Forelimb muscle (tissue), 1 donor: ENCODE measurements at regions not wholly inside any gene's neighbourhood (a gene's known extent, or its start where the extent isn't known, plus 50 kb on each side); places are given as distances from the start of the nearest gene placed in this dataset.

Experiments used
- DNase-seq: peaks from one replicate; pipeline ENCODE4 v3.0.0-alpha.2; 2013; ENCODE audit warnings: low read depth

DNA sequence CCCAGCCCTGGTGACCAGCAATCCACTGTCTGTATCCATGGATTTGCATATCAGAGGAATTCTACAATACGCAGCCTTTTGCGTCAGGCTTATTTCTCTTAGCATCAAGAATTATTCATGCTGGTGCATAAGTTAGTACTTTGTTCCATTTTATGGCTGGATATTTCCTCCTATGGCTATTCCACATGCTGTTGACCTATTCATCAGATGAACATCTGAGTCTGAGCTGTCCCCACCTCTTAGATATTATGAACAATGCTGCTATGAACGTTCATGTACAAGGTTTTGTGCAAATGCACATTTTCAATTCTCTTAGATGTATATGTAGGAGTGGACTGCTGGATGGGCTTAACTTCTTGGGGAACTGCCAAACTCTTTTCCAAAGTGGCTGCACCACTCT is 79.0 kb upstream of the CST7 start:
- DNase-seq, result no peak

- DNase-seq, result no peak
Observed at GRCh38 chr20:24870881-24871280, 78.2 kb upstream of the CST7 start.

DNA sequence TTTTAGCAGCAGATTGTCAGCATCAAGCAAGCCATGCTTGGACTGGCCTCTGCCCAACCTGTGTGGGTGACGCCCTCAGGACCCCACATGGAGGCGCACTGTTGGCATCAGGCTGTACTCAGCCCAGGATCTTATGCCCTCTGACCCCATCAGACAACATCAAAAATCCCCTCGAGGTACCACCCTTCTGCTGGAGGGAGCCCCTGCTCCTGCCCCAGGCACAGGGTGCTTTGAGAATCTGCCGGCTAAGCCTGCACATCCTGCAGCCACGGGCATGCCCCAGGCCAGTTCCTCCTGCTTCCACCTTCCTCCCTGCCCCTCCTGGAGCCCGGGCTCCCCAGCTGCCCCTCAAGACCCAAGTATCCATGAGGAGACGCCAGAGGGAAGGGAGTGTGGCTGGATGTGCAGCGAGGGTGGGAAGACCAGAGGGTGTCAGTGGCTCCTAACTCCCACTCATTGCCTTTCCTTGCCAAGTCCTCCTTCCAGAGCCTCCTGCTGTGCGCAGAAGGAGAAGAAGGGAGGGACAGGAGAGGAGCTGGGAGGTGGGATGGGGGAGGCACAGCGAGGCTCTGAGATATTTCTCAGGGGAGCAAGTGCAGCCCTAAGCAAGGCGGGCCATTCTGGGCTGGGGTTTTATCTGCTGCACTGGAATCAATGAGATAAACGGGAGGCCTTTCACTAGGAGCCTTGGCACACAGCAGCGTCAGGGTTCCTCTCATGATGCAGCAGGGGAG is 77.4 kb upstream of the CST7 start:
- no peak for DNase-seq

GRCh38 chr20:24872291-24873024 is 76.6 kb upstream of the CST7 start:
- DNase-seq, result no peak

GRCh38 chr20:24873025-24873620 is 75.9 kb upstream of the CST7 start:
- DNase-seq, result no peak

DNA sequence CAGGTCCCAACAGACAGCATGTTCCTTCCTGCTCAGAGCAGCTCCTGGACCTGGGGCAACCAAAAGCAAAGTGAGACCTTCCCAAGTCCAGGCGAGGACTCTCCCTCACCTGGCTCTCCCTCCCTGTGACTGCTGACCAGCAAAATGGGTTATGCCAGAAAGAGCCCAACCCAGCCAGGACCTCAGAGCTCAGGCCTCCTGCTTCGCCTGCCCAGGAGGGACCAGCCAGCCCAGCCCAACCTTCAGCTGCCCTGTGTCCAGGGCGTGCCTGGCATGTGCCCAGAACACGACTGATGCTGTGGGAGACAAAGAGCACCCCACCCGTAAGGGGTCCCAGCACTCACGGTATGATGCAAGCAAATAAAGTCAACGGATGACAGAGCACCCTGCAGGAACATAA is 74.0 kb upstream of the CST7 start:
- DNase-seq, result no peak

DNA sequence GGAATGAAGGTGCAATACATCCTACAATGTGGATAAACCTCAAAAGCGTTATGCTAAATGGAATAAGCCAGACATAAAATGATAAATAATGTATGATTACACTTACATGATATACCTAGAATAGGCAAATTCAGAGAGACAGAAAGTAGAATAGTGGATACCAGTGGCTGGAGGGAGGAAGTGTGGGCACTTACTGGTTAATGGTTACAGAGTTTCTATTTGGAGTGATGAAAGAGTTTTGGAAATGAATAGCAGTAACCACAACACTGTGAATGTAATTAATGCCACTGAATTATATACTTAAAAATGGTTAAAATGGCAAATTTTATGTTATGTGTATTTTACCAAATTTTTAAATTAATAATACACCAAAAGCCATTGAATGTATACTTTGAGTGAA is 71.4 kb upstream of the CST7 start:
- DNase-seq, result no peak

- DNase-seq, result no peak
Observed at GRCh38 chr20:24878657-24879056, 70.4 kb upstream of the CST7 start.

DNA sequence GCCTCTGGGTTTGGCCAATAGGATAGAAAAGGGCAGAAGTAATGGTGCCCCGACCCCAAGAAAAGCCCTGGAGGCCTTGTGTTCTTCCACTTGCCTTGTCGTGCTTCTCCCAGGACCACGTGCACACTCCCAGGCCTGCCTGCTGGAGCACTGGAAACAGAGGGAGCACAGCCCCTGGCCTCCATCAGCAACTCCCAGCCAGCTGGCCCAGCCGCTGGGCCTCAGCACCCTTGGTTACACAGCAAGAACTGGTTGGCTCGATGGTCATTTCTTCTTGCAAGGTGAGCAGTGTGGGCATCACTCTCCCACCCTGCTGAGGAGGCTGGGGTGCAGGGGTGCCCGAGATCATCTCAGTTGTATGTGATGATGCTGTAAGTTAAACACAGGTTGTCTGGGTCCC is 69.2 kb upstream of the CST7 start:
- DNase-seq, result no peak

DNA sequence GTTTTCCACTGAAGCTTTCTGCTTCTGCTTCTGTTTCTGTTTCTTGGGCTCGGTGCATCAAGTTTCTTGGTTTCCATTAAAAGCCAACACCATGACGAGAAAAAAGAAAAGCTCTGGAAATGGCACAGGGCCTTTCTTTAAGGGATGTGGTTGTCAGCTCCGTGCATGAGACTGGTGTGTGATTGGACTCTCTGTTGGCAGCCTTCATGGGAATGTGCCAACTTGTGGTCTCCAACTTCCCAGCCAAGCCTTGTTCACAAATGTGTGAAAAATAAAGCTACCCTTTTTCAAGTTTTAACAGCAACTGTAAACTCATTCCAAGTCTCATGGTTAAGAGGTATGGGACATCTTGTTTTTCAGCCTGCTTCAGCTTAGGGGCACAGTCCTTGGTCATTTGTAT is 68.7 kb upstream of the CST7 start:
- no peak for DNase-seq

DNA sequence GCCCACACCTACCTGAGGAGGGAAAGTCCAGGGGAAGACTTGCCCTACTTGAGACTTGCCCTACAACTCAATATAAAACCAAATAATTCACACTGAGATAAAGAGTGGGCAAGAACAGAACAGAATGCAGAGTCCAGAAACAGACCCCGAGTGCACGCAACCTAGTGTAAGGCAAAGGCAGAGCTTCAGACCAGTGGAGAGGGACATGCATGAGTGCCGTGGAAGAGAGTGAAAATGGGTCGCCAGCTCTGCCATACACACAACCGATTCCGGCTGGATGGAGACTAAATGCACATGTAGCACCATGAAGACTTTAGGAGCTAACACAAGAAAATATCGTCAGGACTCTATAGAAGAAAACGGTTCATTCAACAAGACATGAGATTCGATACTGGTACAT is 58.8 kb upstream of the CST7 start:
- DNase-seq, result no peak

- DNase-seq, result no peak
Observed at GRCh38 chr20:24891546-24892393, 57.3 kb upstream of the CST7 start.

DNA sequence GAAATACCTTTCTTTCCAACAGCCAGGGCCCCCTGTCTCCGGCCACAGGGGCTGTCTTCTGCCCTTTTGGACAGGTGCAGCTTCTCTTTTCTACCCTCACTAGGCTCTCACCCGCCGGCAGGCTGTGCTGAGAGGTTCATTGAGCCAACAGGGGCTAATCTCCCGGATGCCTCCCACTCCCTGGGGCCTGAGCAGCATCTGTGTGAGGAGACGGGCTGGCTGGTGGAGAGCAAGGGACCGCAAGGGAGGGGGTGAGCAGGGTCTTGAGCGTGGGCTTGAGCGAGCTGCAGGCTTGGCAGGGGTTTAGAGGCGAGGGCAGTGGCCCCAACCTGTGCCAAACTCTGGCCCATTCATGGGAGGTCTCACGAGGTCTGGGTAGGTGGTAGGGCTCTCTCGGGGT is 56.5 kb upstream of the CST7 start:
- DNase-seq, result no peak

GRCh38 chr20:24892931-24893330 is 56.1 kb upstream of the CST7 start:
- DNase-seq, result no peak

DNA sequence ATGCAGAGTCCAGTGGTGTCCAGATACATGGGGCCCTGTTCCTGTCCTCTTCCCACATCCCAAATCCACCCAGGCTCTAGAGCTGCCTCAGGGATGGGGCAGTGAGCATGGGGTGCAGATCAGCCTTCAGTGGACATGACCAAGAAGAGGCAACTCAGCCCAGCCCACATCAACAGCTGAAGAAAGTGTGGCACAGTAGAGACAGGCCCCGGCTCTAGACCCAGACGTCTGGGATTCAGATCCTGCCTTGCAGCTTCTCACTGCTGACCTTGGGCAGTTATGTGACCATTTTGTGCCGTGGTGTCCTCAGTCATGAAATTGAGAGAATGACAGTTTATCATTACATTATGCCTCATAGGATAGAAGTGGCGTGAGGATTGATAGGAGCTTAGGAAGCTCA is 54.6 kb upstream of the CST7 start:
- no peak for DNase-seq

GRCh38 chr20:24894967-24895366 is 54.1 kb upstream of the CST7 start:
- no peak for DNase-seq

DNA sequence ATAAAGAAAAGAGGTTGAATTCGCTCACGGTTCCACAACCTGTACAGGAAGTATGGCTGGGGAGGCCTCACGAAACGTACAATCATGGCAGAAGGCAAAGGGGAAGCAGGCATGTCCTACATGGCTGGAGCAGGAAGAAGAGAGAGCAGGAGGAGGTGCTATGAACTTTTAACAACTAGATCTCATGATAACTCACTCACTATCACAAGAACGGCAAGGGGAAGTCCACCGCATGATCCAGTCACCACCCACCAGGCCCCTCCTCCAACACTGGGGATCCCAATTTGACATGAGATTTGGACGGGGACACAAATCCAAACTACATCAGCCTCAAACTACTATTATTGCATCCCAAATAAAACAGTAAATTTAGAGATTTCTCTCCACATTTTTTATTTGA is 53.6 kb upstream of the CST7 start:
- no peak for DNase-seq

- no peak for DNase-seq
Observed at GRCh38 chr20:24895898-24896658, 53.0 kb upstream of the CST7 start.

DNA sequence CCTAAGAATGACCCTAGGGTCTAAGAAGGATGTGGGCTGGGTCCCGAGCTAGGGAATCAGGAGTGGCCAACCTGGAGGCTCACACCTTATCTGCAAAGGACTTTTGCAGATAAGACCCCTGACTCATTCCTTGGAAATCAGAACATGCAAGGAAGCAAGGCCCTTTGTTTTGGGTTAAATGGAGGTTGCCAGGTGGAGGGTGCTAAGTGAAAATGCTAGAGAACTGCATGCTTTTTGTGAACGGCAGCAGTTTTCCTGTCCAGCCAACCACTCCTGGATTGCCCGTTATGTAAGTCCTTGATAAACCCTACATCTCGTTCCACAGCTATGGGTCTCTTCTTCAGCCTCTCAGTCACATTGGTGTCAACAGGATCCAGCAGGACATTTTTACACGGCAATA is 52.1 kb upstream of the CST7 start:
- no peak for DNase-seq

DNA sequence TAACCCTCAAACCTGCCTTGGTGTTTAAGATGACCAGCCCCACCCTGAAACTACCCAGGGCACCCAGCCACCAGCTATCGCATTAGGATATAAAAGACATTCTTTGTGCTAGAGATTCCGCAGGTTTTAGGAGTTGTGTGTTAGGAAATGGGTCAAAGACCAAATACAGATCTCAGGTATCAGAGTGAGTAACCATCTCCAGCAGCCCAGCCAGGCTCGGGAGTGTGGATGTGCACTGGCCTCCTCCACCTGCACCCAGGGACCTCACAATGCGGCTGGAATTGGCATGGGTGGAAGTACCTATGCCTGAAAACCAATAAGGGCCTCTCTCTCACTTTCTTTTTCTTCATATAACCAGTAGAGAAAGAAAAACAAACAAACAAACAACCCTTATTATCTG is 51.1 kb upstream of the CST7 start:
- DNase-seq, result no peak

- no peak for DNase-seq
Observed at GRCh38 chr20:24899153-24899552, 49.9 kb upstream of the CST7 start.
